GM12865 (cell line): ENCODE measurements at regions not wholly inside any gene's neighbourhood (a gene's known extent, or its start where the extent isn't known, plus 50 kb on each side); places are given as distances from the start of the nearest gene placed in this dataset.

Experiments used
- DNase-seq: peaks from one replicate; pipeline ENCODE4 v3.0.0; 2010; ENCODE audit warnings: low read depth
- H3K4me3 ChIP-seq: 2 replicates; pipeline ENCODE4 v1.5.1; 2011; ENCODE audit warnings: mild to moderate bottlenecking, low read depth, low read length, control low read depth
- CTCF ChIP-seq: IDR thresholded peaks from 2 replicates; pipeline ENCODE4 v1.5.1; 2011; ENCODE audit warnings: low read length, control low read depth, low read depth, inconsistent platforms; ENCODE audit not compliant: insufficient read depth; ENCODE audit errors: missing control alignments

GRCh38 chr18:37637478-37637850 is 71.9 kb upstream of the CELF4 start:
- TF ChIP-seq CTCF, result no peak
- H3K4me3 ChIP-seq, result no peak overlapping the region
- no peak for DNase-seq

DNA sequence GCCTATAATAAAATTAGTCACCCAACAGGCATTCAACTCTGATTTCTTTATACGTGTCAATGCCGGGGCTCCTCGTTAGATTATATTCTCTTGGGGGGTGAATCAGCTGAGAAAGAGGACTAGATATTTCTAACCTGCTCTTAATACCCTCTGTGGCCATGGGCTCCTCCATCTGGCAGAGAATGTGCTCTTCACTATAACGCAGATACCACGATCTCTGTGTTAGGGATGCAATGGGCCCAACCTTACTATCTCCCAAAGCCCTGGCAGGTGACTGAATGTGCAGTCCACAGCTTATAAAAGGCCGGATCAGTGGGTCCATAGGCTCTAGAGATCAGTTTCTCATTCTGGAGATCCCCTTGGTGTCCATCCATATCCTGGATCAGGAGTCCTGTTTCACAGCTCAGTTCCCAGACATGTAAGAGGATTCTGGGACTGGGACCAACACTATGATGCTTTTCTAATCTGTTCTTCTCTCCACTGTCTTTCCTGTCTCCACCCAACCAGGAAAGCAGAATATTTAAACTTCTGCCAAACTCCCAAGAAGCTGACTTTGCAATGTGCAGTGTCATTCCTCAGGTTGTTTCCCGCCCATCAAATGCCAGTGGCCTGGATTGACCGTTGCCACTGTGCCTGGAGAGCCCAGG is 71.4 kb upstream of the CELF4 start:
- DNase-seq, result no peak
- no peak overlapping the region for H3K4me3 ChIP-seq
- no peak for TF ChIP-seq CTCF

DNA sequence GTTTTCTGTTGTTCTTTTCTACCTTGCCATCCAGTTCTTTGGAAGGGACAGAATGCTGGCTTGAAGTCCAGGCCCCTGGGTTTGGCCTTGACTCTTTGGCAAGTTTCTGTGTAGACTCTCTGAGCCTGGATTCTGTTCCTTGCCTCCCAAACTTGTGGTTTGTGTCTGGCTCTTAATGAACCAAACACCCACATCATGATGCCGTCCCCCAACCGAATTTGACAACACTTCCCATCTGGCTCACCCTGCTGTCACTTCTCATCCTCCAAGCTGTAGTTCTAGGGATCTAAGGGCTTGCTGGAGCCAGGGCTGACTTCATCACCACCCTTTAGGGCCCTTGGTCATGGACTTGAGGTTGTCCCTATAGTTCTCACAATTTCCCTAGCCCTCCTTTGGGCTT is 68.9 kb upstream of the CELF4 start:
- DNase-seq, result no peak
- no peak for TF ChIP-seq CTCF
- no peak overlapping the region for H3K4me3 ChIP-seq

- no peak for TF ChIP-seq CTCF
- no peak overlapping the region for H3K4me3 ChIP-seq
- DNase-seq, result no peak
Observed at GRCh38 chr18:37631422-37631821, 65.8 kb upstream of the CELF4 start.

GRCh38 chr18:37630334-37630733 is 64.7 kb upstream of the CELF4 start:
- DNase-seq, result no peak
- H3K4me3 ChIP-seq, result no peak overlapping the region
- TF ChIP-seq CTCF, result no peak

DNA sequence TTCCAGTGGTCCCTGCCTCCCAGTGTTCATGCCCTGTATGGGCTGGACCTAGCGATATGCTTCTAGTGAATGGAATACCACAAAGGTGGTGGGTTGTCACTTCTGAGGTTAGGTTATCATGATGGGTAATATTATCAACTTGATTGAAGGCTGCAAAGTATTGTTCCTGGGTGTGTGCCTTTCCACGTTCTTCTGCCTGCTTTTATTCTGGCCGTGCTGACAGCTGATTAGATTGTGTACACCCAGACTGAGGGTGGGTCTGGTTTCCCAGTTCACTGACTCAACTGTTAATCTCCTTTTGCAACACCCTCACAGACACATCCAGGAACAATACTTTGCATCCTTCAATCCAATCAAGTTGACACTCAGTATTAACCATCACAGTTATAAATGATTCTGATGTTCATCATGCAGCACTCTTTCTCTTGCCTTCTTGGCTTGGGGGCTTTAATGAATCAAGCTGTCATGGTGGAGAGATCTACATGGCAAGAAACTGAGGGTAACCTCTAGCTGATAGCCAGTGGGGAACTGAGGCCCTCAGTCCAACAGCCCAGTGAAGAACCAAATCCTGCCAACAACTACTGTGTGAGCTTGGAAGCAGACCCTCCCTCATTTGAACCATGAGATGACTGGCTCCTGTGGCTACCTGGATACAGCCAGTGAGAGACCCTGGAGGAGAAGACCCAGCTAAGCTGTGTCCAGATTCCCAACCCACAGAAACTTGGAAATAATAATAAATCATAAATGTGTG is 63.0 kb upstream of the CELF4 start:
- DNase-seq, result no peak

More for the DNA sequence above, 63.0 kb upstream of the CELF4 start:
- no peak overlapping the region for H3K4me3 ChIP-seq
- TF ChIP-seq CTCF, result no peak
